DND-41 (cell line): ENCODE measurements at regions not wholly inside any gene's neighbourhood (a gene's known extent, or its start where the extent isn't known, plus 50 kb on each side); places are given as distances from the start of the nearest gene placed in this dataset.

ENCODE experiments used
- CTCF ChIP-seq: IDR thresholded peaks from 2 replicates; pipeline ENCODE4 v1.5.1; 2012; ENCODE audit warnings: borderline replicate concordance, low read length, moderate library complexity, mild to moderate bottlenecking; ENCODE audit not compliant: poor library complexity, severe bottlenecking; ENCODE audit errors: extremely low read depth
- EZH2 ChIP-seq: IDR thresholded peaks from 3 replicates; pipeline ENCODE4 v1.6.1; 2012; ENCODE audit warnings: borderline replicate concordance, low read depth, mild to moderate bottlenecking, moderate library complexity, low read length, inconsistent platforms; ENCODE audit not compliant: severe bottlenecking

- TF ChIP-seq CTCF (no peak), EZH2 (no peak)
These were observed 147.7 kb upstream of the GYPA start for GRCh38 chr4:144288011-144288903.
